LNCaP clone FGC (cell line): ENCODE measurements at regions not wholly inside any gene's neighbourhood (a gene's known extent, or its start where the extent isn't known, plus 50 kb on each side); places are given as distances from the start of the nearest gene placed in this dataset.
A peak's percentile ranks its signal among the peaks of the same experiment; 100 is the strongest.

ENCODE experiments used
- DNase-seq: peaks from one replicate; pipeline ENCODE4 v3.0.0-alpha.2; 2011; ENCODE audit warnings: low read depth
- H3K4me3 ChIP-seq: 2 replicates; pipeline ENCODE4 v1.5.1; 2011; ENCODE audit warnings: mild to moderate bottlenecking, low read depth, low read length, control low read depth
- TF ChIP-seq, protein P1 (sequence below): IDR thresholded peaks from 2 replicates; pipeline ENCODE4 v1.5.1; 2012; ENCODE audit warnings: mild to moderate bottlenecking; ENCODE audit not compliant: control insufficient read depth, insufficient read depth; ENCODE audit errors: extremely low read depth

DNA sequence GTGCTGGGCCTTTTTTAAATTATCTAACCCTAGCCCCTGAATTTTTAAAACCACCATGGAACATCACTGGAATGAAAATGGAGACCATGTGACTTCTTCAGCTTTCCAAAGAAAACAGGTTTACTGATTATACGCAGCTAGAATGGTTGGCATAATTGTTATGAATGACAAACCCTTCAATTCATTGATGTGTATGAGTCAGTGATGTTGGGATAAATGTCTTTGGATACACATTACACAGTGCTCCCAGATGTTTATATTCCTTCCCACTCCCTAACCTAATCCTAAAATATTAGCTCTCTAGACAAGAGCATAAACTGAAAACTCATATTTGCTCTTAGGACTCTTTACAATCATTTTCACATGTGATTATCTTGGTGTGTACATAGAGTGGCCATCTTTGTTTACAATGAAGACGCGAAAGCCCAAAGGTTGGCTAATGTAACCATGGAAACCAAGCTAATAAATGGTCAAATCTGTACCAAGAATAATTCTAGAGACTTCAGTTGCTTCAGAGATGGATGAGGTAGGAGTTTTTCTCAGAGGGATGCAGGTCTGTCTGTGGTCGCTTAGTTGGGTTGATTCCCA is 131.2 kb upstream of the HMHB1 start:
- TF ChIP-seq, protein P1, sequence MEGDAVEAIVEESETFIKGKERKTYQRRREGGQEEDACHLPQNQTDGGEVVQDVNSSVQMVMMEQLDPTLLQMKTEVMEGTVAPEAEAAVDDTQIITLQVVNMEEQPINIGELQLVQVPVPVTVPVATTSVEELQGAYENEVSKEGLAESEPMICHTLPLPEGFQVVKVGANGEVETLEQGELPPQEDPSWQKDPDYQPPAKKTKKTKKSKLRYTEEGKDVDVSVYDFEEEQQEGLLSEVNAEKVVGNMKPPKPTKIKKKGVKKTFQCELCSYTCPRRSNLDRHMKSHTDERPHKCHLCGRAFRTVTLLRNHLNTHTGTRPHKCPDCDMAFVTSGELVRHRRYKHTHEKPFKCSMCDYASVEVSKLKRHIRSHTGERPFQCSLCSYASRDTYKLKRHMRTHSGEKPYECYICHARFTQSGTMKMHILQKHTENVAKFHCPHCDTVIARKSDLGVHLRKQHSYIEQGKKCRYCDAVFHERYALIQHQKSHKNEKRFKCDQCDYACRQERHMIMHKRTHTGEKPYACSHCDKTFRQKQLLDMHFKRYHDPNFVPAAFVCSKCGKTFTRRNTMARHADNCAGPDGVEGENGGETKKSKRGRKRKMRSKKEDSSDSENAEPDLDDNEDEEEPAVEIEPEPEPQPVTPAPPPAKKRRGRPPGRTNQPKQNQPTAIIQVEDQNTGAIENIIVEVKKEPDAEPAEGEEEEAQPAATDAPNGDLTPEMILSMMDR, result no peak
- DNase-seq, result peak; percentile 27
- no peak overlapping the region for H3K4me3 ChIP-seq

DNA sequence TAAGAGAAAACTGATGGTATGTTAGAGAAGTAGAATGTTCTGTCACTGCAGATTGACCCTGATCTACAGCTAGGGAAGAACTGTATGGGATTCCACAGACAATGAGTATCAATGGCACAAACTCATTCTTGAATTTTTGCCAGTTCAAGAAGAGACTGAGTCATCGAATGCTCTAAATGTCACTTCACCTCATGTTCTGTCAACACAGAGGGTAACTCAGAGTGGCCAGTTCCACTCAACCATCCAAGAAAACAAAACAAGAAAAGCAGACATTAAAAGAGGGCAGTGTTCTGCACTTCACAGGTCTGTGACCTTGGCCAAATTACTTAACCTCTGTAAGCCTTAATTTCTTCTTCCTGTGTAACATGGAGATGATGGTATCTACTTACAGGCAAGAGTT is 132.2 kb upstream of the HMHB1 start:
- DNase-seq, result no peak
- H3K4me3 ChIP-seq, result no peak overlapping the region
- TF ChIP-seq, protein P1, result no peak

DNA sequence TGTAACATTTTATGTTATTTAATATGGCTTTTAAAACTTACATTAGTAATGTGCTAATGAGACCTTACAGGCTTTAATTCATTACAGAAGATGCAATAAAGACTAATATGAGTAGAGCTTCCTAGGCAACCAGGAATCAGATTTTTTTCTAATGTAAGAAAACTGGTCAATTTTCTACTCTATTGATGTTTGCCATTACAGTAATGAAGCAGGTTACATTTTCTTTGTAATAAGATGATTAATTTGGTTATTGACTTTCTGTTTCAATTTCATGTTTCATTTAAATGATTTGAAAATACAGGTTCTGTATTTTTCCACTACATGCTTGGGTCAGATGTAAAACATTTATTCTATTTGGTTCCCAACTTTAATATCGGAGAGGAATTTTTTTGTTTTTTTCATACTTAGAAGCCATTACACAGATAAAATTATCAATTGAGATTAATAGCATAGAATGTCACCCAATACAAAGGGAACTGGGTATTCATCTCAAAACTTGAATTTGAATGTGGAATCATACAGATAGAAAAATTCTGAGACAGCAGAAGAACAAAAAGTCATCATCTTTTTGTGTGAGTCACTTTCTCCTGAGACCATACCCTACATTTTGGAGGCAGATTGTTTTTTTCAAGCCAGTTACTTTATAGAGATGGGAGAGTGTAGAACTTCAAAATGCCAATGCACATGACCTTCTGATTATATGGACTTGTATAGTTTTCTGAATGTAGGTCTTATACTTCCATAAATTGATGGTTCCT is 133.6 kb upstream of the HMHB1 start:
- TF ChIP-seq, protein P1, result no peak
- no peak overlapping the region for H3K4me3 ChIP-seq
- DNase-seq, result no peak

DNA sequence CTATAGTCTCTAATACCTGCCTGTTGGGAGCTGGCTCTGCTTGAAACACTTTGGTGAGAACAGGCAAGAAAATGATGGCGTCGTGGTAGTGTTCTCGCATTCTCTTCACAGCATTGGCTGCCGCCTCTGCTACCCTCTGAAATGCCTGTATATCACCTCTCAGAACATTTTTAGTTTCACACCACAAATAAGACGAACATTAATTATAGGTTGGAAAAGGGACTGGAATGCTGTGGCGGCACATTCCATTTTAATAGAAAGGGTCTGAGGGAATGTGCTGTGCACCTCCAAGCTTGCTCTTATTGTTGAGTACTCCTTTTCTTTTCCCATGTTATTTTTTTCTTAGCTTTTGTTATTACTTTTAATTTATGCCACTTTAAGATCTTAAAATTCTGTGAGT is 134.6 kb upstream of the HMHB1 start:
- no peak overlapping the region for H3K4me3 ChIP-seq
- TF ChIP-seq, protein P1, result no peak
- DNase-seq, result no peak

- peak; percentile 32 for DNase-seq
- H3K4me3 ChIP-seq, result no peak overlapping the region
- TF ChIP-seq, protein P1, result no peak
These were observed 135.2 kb upstream of the HMHB1 start for GRCh38 chr5:143676802-143677201.

GRCh38 chr5:143674469-143674786 is 137.5 kb upstream of the HMHB1 start:
- no peak for DNase-seq
- H3K4me3 ChIP-seq, result no peak overlapping the region
- TF ChIP-seq, protein P1, result no peak
